Gastroesophageal sphincter (tissue), 3 donors: ENCODE measurements at regions not wholly inside any gene's neighbourhood (a gene's known extent, or its start where the extent isn't known, plus 50 kb on each side); places are given as distances from the start of the nearest gene placed in this dataset.

ENCODE experiments used
- EP300 ChIP-seq: sonication (generic); formaldehyde crosslinking; IDR thresholded peaks from one replicate; pipeline ENCODE4 v1.6.1; 2017; ENCODE audit warnings: antibody characterized with exemption, mild to moderate bottlenecking
- POLR2AphosphoS5 ChIP-seq: sonication (generic); formaldehyde crosslinking; IDR thresholded peaks from one replicate; pipeline ENCODE4 v1.6.1; 2017; ENCODE audit warnings: antibody characterized with exemption
- TF ChIP-seq, protein P1 (sequence below), 4 experiments: fragments of 200-600 bp in 2 of 4; fragments of 450-650 bp in 2 of 4; sonication (generic) in 1 of 4; IDR thresholded peaks; one replicate each; pipeline ENCODE4 v1.5.1; 2017 to 2019; ENCODE audit warnings: antibody characterized with exemption in 4 of 4, mild to moderate bottlenecking in 2 of 4, moderate library complexity in 2 of 4

- TF ChIP-seq, protein P1, sequence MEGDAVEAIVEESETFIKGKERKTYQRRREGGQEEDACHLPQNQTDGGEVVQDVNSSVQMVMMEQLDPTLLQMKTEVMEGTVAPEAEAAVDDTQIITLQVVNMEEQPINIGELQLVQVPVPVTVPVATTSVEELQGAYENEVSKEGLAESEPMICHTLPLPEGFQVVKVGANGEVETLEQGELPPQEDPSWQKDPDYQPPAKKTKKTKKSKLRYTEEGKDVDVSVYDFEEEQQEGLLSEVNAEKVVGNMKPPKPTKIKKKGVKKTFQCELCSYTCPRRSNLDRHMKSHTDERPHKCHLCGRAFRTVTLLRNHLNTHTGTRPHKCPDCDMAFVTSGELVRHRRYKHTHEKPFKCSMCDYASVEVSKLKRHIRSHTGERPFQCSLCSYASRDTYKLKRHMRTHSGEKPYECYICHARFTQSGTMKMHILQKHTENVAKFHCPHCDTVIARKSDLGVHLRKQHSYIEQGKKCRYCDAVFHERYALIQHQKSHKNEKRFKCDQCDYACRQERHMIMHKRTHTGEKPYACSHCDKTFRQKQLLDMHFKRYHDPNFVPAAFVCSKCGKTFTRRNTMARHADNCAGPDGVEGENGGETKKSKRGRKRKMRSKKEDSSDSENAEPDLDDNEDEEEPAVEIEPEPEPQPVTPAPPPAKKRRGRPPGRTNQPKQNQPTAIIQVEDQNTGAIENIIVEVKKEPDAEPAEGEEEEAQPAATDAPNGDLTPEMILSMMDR (IDR thresholded peaks at IDR 0.05) = no peak
- no peak for TF ChIP-seq POLR2AphosphoS5
- TF ChIP-seq EP300 = no peak
Observed at GRCh38 chr15:37537802-37538201, 396.6 kb upstream of the TMCO5A start.
